ENCODE measurements at regions not wholly inside any gene's neighbourhood (a gene's known extent, or its start where the extent isn't known, plus 50 kb on each side); places are given as distances from the start of the nearest gene placed in this dataset.
"Not testable (repeated sequence)": the region's sequence is repeated elsewhere in the genome, so short reads cannot be mapped to it uniquely, and the experiment has no call there.

DNA sequence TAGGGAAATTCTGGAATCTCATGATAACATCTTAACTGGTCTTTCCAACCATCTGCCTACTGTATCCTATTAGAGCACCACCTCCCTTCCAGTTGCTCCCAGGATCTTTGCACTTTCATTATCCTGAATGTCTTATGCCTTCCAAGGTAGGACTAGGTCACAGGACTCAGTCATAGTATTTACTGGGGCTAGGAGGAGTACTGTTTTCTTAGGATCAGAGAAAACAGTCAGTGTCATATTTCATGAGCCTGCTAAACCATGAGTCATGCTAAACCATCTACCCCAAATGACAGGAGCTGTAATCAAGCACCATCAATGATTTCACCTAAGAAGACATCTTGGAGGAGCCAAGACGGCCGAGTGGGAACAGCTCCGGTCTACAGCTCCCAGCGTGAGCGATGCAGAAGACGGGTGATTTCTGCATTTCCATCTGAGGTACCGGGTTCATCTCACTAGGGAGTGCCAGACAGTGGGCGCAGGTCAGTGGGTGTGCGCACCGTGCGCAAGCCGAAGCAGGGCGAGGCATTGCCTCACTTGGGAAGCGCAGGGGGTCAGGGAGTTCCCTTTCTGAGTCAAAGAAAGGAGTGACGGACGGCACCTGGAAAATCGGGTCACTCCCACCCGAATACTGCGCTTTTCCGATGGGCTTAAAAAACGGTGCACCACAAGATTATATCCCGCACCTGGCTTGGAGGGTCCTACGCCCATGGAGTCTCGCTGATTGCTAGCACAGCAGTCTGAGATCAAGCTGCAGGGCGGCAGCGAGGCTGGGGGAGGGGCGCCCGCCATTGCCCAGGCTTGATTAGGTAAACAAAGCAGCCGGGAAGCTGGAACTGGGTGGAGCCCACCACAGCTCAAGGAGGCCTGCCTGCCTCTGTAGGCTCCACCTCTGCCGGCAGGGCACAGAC, 1439.2 kb upstream of the ACVR2A start:
- not testable (repeated sequence) for H3K79me2 ChIP-seq (replicated peaks; ENCODE audit: insufficient read depth); H3K4me3 Mint-ChIP-seq; H4K20me1 ChIP-seq (replicated peaks; ENCODE audit: insufficient read depth); H3K27me3 Mint-ChIP-seq (ENCODE audit: insufficient read depth, low read depth, poor library complexity); H3K4me2 ChIP-seq; H3K4me1 Mint-ChIP-seq; H3K27ac ChIP-seq (ENCODE audit: low read depth); H3K4me3 ChIP-seq; H3K27ac Mint-ChIP-seq; ATAC-seq; H3K36me3 ChIP-seq (ENCODE audit: insufficient read depth); H3K9me2 ChIP-seq (ENCODE audit: insufficient read depth); DNase-seq (ENCODE audit: low spot score); H2AFZ ChIP-seq; H3F3A ChIP-seq (replicated peaks; ENCODE audit: low read depth); H3K4me1 ChIP-seq (ENCODE audit: insufficient read depth); H3K27me3 ChIP-seq (ENCODE audit: insufficient read depth)
- peaks cover 41% of the 10 kb centered on the region for H3K9me3 Mint-ChIP-seq
- peaks cover 34% of the 10 kb centered on the region for H3K36me3 Mint-ChIP-seq (ENCODE audit: low read depth)

DNA sequence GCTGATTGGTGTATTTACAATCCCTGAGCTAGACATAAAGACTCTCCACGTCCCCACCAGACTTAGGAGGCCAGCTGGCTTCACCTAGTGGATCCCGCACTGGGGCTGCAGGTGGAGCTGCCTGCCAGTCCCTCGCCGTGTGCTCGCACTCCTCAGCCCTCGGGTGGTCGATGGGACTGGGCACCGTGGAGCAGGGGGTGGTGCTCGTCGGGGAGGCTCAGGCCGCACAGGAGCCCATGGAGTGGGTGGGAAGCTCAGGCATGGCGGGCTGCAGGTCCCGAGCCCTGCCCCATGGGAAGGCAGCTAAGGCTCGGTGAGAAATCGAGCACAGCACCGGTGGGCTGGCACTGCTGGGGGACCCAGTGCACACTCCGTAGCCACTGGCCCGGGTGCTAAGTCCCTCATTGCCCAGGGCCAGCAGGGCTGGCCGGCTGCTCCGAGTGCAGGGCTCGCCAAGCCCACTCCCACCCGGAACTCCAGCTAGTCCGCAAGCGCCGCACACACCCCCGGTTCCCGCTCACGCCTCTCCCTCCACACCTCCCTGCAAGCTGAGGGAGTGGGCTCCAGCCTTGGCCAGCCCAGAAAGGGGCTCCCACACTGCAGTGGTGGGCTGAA, 1441.2 kb upstream of the ACVR2A start:
- not testable (repeated sequence) for H3K27ac Mint-ChIP-seq

GRCh38 chr2:146392631-146393030, 1452.2 kb upstream of the ACVR2A start:
- H3K9me2 ChIP-seq (ENCODE audit: insufficient read depth) = no peaks in the 10 kb centered on the region; the same call in 1 of the 2 replicates
- H3K27me3 ChIP-seq (ENCODE audit: insufficient read depth) = no peaks in the 10 kb centered on the region
- Mint-ChIP-seq H3K27me3 (ENCODE audit: insufficient read depth, low read depth, poor library complexity) (peaks cover 1% of the 10 kb centered on the region), H3K9me3 (no peaks in the 10 kb centered on the region), H3K4me3 (no peak overlapping the region), H3K27ac (no peak overlapping the region), H3K4me1 (no peaks in the 10 kb centered on the region), H3K36me3 (ENCODE audit: low read depth) (no peaks in the 10 kb centered on the region)
- H3K4me3 ChIP-seq = no peak overlapping the region
- H3K4me1 ChIP-seq (ENCODE audit: insufficient read depth) = no peaks in the 10 kb centered on the region
- no peak overlapping the region for H3K27ac ChIP-seq (ENCODE audit: low read depth)
- DNase-seq (ENCODE audit: low spot score) (no peak), ATAC-seq (no peak)
- H3K4me2 ChIP-seq = no peak overlapping the region
- no peaks in the 10 kb centered on the region for H4K20me1 ChIP-seq (replicated peaks; ENCODE audit: insufficient read depth)
- H3K79me2 ChIP-seq (replicated peaks; ENCODE audit: insufficient read depth) = no peaks in the 10 kb centered on the region
- H3F3A ChIP-seq (replicated peaks; ENCODE audit: low read depth) = no peaks in the 10 kb centered on the region
- H2AFZ ChIP-seq = no peak overlapping the region
- no peaks in the 10 kb centered on the region for H3K36me3 ChIP-seq (ENCODE audit: insufficient read depth)
- TF ChIP-seq NANOG (IDR thresholded peaks at IDR 0.05; ENCODE audit: borderline replicate concordance) = no peak
- no peak for TF ChIP-seq ZNF114 (CRISPR knock-in tag; IDR thresholded peaks at IDR 0.05)
- no peak for TF ChIP-seq STAT1 (IDR thresholded peaks at IDR 0.05; ENCODE audit: unreplicated experiment)
- TF ChIP-seq CREB1 (CRISPR knock-in tag; IDR thresholded peaks at IDR 0.05; ENCODE audit: low read depth) = no peak
- TF ChIP-seq ZNF462 (CRISPR knock-in tag; IDR thresholded peaks at IDR 0.05) = no peak

More for the DNA sequence above, 1441.2 kb upstream of the ACVR2A start:
- H4K20me1 ChIP-seq (replicated peaks; ENCODE audit: insufficient read depth); H3K27me3 ChIP-seq (ENCODE audit: insufficient read depth); DNase-seq (ENCODE audit: low spot score); H3F3A ChIP-seq (replicated peaks; ENCODE audit: low read depth); H3K9me2 ChIP-seq (ENCODE audit: insufficient read depth); H3K4me3 ChIP-seq; H3K27ac ChIP-seq (ENCODE audit: low read depth); H2AFZ ChIP-seq; H3K27me3 Mint-ChIP-seq (ENCODE audit: insufficient read depth, low read depth, poor library complexity); H3K79me2 ChIP-seq (replicated peaks; ENCODE audit: insufficient read depth); H3K36me3 ChIP-seq (ENCODE audit: insufficient read depth); H3K4me2 ChIP-seq; H3K4me1 Mint-ChIP-seq; H3K4me1 ChIP-seq (ENCODE audit: insufficient read depth); ATAC-seq; H3K4me3 Mint-ChIP-seq: not testable (repeated sequence)
- Mint-ChIP-seq H3K9me3 (peaks cover 39% of the 10 kb centered on the region), H3K36me3 (ENCODE audit: low read depth) (peaks cover 34% of the 10 kb centered on the region)

Measured in GM23338 (cell line).